ENCODE measurements at regions not wholly inside any gene's neighbourhood (a gene's known extent, or its start where the extent isn't known, plus 50 kb on each side); places are given as distances from the start of the nearest gene placed in this dataset.

DNA sequence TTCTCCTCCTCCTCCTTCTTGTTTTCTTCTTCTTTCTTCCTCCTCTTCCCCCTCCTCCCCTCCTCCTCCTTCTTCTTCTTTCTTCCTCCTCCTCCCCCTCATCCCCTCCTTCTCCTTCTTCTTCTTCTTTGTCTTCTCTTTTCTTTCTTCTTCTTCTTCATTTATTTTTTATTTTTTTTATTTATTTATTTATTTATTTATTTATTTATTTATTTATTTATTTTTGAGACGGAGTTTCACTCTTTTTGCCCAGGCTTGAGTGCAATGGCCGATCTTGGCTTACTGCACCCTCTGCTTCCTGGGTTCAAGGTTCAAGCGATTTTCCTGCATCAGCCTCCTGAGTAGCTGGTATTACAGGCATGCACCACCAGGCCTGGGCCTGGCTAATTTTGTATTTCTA is 1332.5 kb upstream of the CDH9 start:
- TF ChIP-seq ZFX (IDR thresholded peaks at IDR 0.05; ENCODE audit: borderline replicate concordance): no peak
- TF ChIP-seq, protein P1, sequence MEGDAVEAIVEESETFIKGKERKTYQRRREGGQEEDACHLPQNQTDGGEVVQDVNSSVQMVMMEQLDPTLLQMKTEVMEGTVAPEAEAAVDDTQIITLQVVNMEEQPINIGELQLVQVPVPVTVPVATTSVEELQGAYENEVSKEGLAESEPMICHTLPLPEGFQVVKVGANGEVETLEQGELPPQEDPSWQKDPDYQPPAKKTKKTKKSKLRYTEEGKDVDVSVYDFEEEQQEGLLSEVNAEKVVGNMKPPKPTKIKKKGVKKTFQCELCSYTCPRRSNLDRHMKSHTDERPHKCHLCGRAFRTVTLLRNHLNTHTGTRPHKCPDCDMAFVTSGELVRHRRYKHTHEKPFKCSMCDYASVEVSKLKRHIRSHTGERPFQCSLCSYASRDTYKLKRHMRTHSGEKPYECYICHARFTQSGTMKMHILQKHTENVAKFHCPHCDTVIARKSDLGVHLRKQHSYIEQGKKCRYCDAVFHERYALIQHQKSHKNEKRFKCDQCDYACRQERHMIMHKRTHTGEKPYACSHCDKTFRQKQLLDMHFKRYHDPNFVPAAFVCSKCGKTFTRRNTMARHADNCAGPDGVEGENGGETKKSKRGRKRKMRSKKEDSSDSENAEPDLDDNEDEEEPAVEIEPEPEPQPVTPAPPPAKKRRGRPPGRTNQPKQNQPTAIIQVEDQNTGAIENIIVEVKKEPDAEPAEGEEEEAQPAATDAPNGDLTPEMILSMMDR (IDR thresholded peaks at IDR 0.05): no peak
- H3K27ac ChIP-seq: no peak overlapping the region

DNA sequence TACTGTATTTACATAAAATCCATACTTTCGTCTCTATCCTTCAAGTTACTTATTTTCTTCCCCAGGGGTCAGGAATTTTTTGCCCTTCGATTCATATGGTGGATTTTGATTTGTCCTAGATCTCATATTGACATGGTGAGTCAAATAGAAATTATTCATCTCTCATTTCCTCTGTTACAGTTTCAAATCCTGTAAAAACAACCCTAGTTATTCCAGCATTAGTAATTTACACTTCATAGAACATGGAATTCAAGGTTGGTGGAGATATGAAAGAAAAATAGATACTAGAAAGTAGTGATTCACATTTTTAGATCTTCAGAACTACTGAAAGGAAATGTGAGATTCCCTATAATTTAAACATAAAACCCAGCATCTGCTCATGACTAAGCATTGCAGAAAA is 1331.0 kb upstream of the CDH9 start:
- TF ChIP-seq, protein P1 (IDR thresholded peaks at IDR 0.05): no peak
- no peak for TF ChIP-seq ZFX (IDR thresholded peaks at IDR 0.05; ENCODE audit: borderline replicate concordance)
- no peak overlapping the region for H3K27ac ChIP-seq

DNA sequence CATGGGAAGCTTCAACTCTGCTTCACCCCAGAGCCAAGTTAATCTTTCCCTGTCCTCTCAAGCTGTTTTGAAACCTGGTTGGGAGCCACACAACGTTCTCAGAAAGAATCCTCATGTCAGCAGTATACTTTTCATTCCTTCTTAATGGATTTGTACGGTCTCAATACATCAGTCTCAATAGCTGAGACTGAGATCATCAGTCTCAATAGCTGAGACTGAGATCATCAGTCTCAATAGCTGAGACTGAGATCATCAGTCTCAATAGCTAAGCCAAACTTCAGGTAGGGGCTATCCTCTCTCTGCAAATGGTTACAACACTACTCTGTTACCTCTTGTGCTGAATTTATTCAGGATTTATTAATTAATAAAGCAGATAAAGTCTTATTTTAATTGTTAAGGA is 1317.4 kb upstream of the CDH9 start:
- no peak overlapping the region for H3K27ac ChIP-seq
- no peak for TF ChIP-seq ZFX (IDR thresholded peaks at IDR 0.05; ENCODE audit: borderline replicate concordance)
- TF ChIP-seq, protein P1 (IDR thresholded peaks at IDR 0.05): no peak

DNA sequence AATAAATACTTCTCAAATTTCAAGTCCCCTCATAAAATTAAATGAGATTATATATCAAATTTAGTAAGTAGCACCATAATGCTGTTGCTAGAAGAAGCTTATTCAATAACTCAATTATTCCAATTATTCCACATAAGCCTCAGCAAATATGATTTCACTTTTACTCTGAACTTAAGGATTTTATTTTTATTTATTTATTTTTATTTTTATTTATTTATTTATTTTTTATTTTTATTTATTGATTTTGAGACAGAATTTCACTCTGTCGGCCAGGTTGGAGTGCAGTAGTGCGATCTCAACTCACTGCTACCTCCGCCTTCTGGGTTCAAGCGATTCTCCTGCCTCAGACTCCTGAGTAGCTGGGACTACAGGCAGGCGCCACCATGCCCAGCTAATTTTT is 1308.3 kb upstream of the CDH9 start:
- TF ChIP-seq, protein P1 (IDR thresholded peaks at IDR 0.05): no peak
- no peak for TF ChIP-seq ZFX (IDR thresholded peaks at IDR 0.05; ENCODE audit: borderline replicate concordance)
- no peak overlapping the region for H3K27ac ChIP-seq

DNA sequence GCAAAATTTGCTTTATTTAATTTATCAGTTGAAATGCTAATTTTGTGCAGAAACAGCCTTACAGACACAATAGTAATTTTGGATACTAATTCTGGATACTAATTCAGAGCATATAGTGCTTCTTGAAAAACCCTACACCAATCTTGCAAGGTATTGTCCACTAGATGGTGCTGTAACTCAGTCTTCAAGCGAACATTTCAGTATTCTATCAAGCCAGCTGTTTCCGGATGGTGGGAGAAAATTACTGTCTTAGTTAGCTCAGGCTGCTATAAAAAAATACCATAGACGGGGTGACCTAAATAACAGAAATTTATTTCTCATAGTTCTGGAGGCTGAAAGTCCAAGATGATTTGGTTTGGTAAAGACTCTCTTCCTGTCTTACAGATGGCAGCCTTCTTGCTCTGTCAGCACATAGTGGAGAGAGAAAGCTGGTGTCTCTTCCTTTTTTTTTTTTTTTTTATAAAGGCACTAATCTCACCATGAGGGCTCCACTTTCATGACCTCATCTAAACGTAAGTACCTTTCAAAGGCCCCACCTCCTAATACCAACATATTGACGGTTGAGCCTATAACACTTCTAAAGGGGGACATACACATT is 1306.5 kb upstream of the CDH9 start:
- TF ChIP-seq, protein P1 (IDR thresholded peaks at IDR 0.05): peak; percentile 71
- no peak for TF ChIP-seq ZFX (IDR thresholded peaks at IDR 0.05; ENCODE audit: borderline replicate concordance)
- no peak overlapping the region for H3K27ac ChIP-seq

- H3K27ac ChIP-seq: no peak overlapping the region
- TF ChIP-seq ZFX (IDR thresholded peaks at IDR 0.05; ENCODE audit: borderline replicate concordance): no peak
- TF ChIP-seq, protein P1 (IDR thresholded peaks at IDR 0.05): no peak
Observed at GRCh38 chr5:28329176-28329575, 1290.8 kb upstream of the CDH9 start.

DNA sequence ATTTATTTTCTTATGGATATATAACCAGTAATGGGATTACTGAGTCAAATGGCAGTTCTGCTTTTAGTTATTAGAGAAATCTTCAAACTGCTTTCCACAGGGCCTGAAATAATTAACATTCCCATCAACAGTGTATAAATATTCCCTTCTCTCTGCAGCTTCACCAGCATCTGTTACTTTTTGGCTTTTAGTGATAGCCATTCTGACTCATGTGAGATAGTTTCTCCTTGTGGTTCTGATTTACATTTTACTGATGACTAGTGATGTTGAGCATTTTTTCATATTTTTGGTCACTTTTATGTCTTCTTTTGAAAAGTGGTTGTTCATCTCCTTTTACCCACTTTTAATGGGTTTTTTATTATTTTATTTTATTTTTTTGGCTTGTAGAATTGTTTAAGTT is 1290.3 kb upstream of the CDH9 start:
- no peak for TF ChIP-seq ZFX (IDR thresholded peaks at IDR 0.05; ENCODE audit: borderline replicate concordance)
- TF ChIP-seq, protein P1 (IDR thresholded peaks at IDR 0.05): no peak
- H3K27ac ChIP-seq: no peak overlapping the region
